Endothelial cell (in vitro differentiated cells): ENCODE measurements at regions not wholly inside any gene's neighbourhood (a gene's known extent, or its start where the extent isn't known, plus 50 kb on each side); places are given as distances from the start of the nearest gene placed in this dataset.

Source experiments
- DNase-seq: peaks from one replicate; pipeline ENCODE4 v3.0.0; 2021; ENCODE audit warnings: low spot score
- H3K27ac Mint-ChIP-seq: one replicate; pipeline ENCODE4 v1.8.0; 2021; ENCODE audit warnings: mixed read lengths, inconsistent platforms; ENCODE audit not compliant: unreplicated experiment
- H3K27me3 Mint-ChIP-seq: one replicate; pipeline ENCODE4 v1.8.0; 2021; ENCODE audit warnings: mild to moderate bottlenecking, moderate library complexity, mixed read lengths, inconsistent platforms; ENCODE audit not compliant: unreplicated experiment
- H3K36me3 Mint-ChIP-seq: one replicate; pipeline ENCODE4 v1.8.0; 2021; ENCODE audit warnings: mild to moderate bottlenecking, low read depth, mixed read lengths, inconsistent platforms; ENCODE audit not compliant: unreplicated experiment
- H3K4me1 Mint-ChIP-seq: one replicate; pipeline ENCODE4 v1.8.0; 2021; ENCODE audit warnings: mild to moderate bottlenecking, mixed read lengths, inconsistent platforms; ENCODE audit not compliant: unreplicated experiment
- H3K4me3 Mint-ChIP-seq: one replicate; pipeline ENCODE4 v1.8.0; 2021; ENCODE audit warnings: mild to moderate bottlenecking, mixed read lengths, inconsistent platforms; ENCODE audit not compliant: unreplicated experiment
- H3K9me3 Mint-ChIP-seq: one replicate; pipeline ENCODE4 v1.8.0; 2021; ENCODE audit warnings: mixed read lengths, inconsistent platforms; ENCODE audit not compliant: unreplicated experiment
- CTCF ChIP-seq: fragments of 200-600 bp; sonication (generic); IDR thresholded peaks from one replicate; pipeline ENCODE4 v1.5.0; 2021; ENCODE audit warnings: antibody characterized with exemption; ENCODE audit not compliant: unreplicated experiment

GRCh38 chr1:191002768-191003167 lies 525.1 kb upstream of the BRINP3 start:
- Mint-ChIP-seq H3K27me3 (no peaks in the 10 kb centered on the region), H3K9me3 (no peaks in the 10 kb centered on the region), H3K4me1 (no peaks in the 10 kb centered on the region), H3K4me3 (no peak overlapping the region), H3K27ac (no peak overlapping the region), H3K36me3 (no peaks in the 10 kb centered on the region)
- no peak for TF ChIP-seq CTCF
- no peak for DNase-seq

GRCh38 chr1:191016765-191017164 lies 539.1 kb upstream of the BRINP3 start:
- Mint-ChIP-seq H3K4me1 (peaks cover 6% of the 10 kb centered on the region), H3K27me3 (no peaks in the 10 kb centered on the region), H3K36me3 (no peaks in the 10 kb centered on the region), H3K9me3 (no peaks in the 10 kb centered on the region), H3K27ac (no peak overlapping the region), H3K4me3 (no peak overlapping the region)
- TF ChIP-seq CTCF, result no peak
- DNase-seq, result no peak

- no peak for DNase-seq
- Mint-ChIP-seq H3K9me3 (no peaks in the 10 kb centered on the region), H3K4me1 (no peaks in the 10 kb centered on the region), H3K36me3 (no peaks in the 10 kb centered on the region), H3K27me3 (peaks cover 2% of the 10 kb centered on the region), H3K27ac (no peak overlapping the region), H3K4me3 (no peak overlapping the region)
- no peak for TF ChIP-seq CTCF
These were observed 545.2 kb upstream of the BRINP3 start for GRCh38 chr1:191022856-191023255.

- no peak for TF ChIP-seq CTCF
- Mint-ChIP-seq H3K4me1 (no peaks in the 10 kb centered on the region), H3K36me3 (no peaks in the 10 kb centered on the region), H3K9me3 (no peaks in the 10 kb centered on the region), H3K27ac (no peak overlapping the region), H3K4me3 (no peak overlapping the region), H3K27me3 (peaks cover 2% of the 10 kb centered on the region)
- DNase-seq, result no peak
These were observed 548.4 kb upstream of the BRINP3 start for GRCh38 chr1:191025896-191026642.

GRCh38 chr1:191026828-191027227 lies 549.2 kb upstream of the BRINP3 start:
- Mint-ChIP-seq H3K4me1 (no peaks in the 10 kb centered on the region), H3K27ac (no peak overlapping the region), H3K9me3 (no peaks in the 10 kb centered on the region), H3K36me3 (no peaks in the 10 kb centered on the region), H3K27me3 (peaks cover 2% of the 10 kb centered on the region), H3K4me3 (no peak overlapping the region)
- DNase-seq, result no peak
- no peak for TF ChIP-seq CTCF
